Gastrocnemius medialis (tissue), 4 donors: ENCODE measurements at regions not wholly inside any gene's neighbourhood (a gene's known extent, or its start where the extent isn't known, plus 50 kb on each side); places are given as distances from the start of the nearest gene placed in this dataset.

Experiments used
- POLR2A ChIP-seq, 2 donors: fragments of 450-650 bp; IDR thresholded peaks; one replicate each; pipeline ENCODE4 v1.6.1; 2017; ENCODE audit warnings: antibody characterized with exemption in 2 of 2, mild to moderate bottlenecking in 2 of 2, moderate library complexity in 2 of 2
- TF ChIP-seq, protein P1 (sequence below), 5 experiments: fragments of 450-650 bp in 3 of 5; fragments of 200-600 bp in 2 of 5; sonication (generic) in 2 of 5; IDR thresholded peaks in 4 of 5; conservative IDR thresholded peaks in 1 of 5; 1 replicate in 4 of 5; 2 replicates in 1 of 5; pipeline ENCODE4 v1.5.1; 2016 to 2019; ENCODE audit warnings: antibody characterized with exemption in 5 of 5, mild to moderate bottlenecking in 3 of 5, moderate library complexity in 3 of 5

DNA sequence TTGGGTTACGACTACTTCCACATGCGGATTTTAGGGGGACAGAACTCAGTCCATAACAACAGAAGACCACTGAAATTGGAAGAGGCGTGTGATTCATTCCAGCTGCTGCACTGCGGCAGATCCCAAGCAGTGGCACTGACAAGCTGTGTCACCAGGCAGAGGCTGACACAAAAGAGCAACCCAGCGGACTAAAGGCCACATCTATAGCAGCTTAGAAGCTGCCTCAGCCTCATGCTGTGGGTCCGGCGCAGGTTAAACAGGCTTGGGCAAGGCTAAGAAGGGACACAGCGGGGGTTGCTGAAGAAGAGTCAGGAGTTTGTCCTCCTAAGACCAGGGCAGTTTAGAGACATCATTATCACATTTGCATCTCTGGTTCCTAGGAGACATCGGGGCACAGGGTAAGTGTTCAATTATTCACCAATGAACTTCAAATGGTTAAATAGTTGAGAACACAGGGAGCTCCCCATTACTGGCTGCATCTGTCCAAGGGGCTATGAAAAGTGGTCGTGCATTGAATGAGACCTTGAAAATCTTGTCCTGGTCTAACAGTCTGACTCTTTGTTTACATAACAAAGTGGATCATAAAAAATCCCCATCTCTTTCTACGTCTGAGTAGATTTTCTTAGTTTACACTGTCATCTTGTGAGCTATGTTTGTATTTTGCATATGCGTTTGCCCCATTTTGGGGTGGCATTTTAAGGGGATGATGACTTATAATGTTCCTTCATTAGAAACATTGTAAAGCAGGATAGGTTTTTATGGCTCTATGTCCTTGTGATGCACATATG is 162.3 kb upstream of the TRIB2 start:
- TF ChIP-seq, protein P1, sequence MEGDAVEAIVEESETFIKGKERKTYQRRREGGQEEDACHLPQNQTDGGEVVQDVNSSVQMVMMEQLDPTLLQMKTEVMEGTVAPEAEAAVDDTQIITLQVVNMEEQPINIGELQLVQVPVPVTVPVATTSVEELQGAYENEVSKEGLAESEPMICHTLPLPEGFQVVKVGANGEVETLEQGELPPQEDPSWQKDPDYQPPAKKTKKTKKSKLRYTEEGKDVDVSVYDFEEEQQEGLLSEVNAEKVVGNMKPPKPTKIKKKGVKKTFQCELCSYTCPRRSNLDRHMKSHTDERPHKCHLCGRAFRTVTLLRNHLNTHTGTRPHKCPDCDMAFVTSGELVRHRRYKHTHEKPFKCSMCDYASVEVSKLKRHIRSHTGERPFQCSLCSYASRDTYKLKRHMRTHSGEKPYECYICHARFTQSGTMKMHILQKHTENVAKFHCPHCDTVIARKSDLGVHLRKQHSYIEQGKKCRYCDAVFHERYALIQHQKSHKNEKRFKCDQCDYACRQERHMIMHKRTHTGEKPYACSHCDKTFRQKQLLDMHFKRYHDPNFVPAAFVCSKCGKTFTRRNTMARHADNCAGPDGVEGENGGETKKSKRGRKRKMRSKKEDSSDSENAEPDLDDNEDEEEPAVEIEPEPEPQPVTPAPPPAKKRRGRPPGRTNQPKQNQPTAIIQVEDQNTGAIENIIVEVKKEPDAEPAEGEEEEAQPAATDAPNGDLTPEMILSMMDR (IDR thresholded peaks at IDR 0.05 in 4 of 5, conservative IDR thresholded peaks at IDR 0.05 in 1 of 5), result no peak
- no peak for TF ChIP-seq POLR2A (IDR thresholded peaks at IDR 0.05)
